ENCODE measurements at regions not wholly inside any gene's neighbourhood (a gene's known extent, or its start where the extent isn't known, plus 50 kb on each side); places are given as distances from the start of the nearest gene placed in this dataset.
"Not testable (repeated sequence)": the region's sequence is repeated elsewhere in the genome, so short reads cannot be mapped to it uniquely, and the experiment has no call there.

DNA sequence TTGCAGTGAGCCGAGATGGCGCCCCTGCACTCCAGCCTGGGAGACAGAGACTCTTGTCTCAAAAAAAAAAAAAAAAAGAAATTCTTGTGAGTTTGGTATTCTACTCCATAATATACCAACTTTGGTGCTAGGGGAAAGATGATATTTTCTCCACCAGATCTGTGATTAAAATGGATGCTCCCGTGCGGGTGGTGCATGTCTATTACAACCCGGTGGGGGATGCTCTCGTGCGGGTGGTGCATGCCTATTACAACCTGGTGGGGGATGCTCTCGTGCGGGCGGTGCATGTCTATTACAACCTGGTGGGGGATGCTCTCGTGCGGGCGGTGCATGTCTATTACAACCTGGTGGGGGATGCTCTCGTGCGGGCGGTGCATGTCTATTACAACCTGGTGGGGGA lies 244.1 kb upstream of the RGMA start:
- H2AFZ ChIP-seq (ENCODE audit: insufficient read depth, low read length, poor library complexity); H3K4me1 ChIP-seq (ENCODE audit: control insufficient read depth in 1 of 2, insufficient read depth in 2 of 2, low read length in 2 of 2); H2BK120ac ChIP-seq (ENCODE audit: insufficient read depth, low read length, poor library complexity); H4K91ac ChIP-seq (ENCODE audit: low read depth, low read length); DNase-seq; H3K27ac ChIP-seq (ENCODE audit: low read depth, low read length); H4K8ac ChIP-seq (ENCODE audit: low read depth, low read length); H3K27me3 ChIP-seq (ENCODE audit: insufficient read depth, low read length); H3K18ac ChIP-seq (ENCODE audit: low read length); H2BK5ac ChIP-seq (ENCODE audit: low read depth, low read length, poor library complexity); H3K79me2 ChIP-seq (ENCODE audit: control insufficient read depth, insufficient read depth, low read length, poor library complexity); H3K36me3 ChIP-seq (ENCODE audit: control insufficient read depth in 1 of 2, insufficient read depth in 2 of 2, low read length in 2 of 2); H3K14ac ChIP-seq (ENCODE audit: low read length); H3K23ac ChIP-seq (ENCODE audit: low read length); H3K4ac ChIP-seq (ENCODE audit: low read depth, low read length); H4K12ac ChIP-seq (ENCODE audit: low read depth, low read length); H3K79me1 ChIP-seq (ENCODE audit: low read length); H3K4me2 ChIP-seq (ENCODE audit: low read length); H3K9me3 ChIP-seq (ENCODE audit: insufficient read depth, low read depth, low read length); H3K4me3 ChIP-seq (ENCODE audit: low read depth, low read length); H2AK5ac ChIP-seq (ENCODE audit: low read length); H2BK12ac ChIP-seq (ENCODE audit: low read length); H3K9ac ChIP-seq (ENCODE audit: low read length): not testable (repeated sequence)
- no CpG with 5 or more reads among the region's 16 CpGs for WGBS (ENCODE audit: extremely low coverage, insufficient coverage, insufficient read length)

DNA sequence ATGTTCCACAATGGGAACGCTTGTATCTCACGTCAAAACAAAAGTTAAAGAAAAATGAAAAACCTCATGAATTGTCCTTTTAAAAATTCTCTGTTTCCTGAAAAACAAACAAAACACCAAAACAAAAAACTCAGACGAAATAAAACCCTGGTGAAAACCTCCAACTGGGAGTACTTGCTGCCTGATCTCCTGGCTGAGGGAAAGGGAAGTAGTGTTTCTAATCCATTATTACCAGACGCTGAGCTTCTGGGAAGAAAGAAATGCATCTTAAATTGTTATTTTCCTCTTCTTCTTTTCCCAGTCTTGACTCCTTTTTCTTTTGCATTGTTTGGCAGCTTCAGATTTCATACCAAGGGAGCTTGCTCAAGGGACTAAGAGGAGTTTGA lies 243.2 kb upstream of the RGMA start:
- no peak overlapping the region for H3K27ac ChIP-seq (ENCODE audit: low read depth, low read length)
- no peak overlapping the region for H3K23ac ChIP-seq (ENCODE audit: low read length)
- no peak overlapping the region for H4K8ac ChIP-seq (ENCODE audit: low read depth, low read length)
- no CpG with 5 or more reads among the region's 4 CpGs for WGBS (ENCODE audit: extremely low coverage, insufficient coverage, insufficient read length)
- H2BK120ac ChIP-seq (ENCODE audit: insufficient read depth, low read length, poor library complexity) = peak overlapping the region; percentile 48
- H3K9ac ChIP-seq (ENCODE audit: low read length) = no peak overlapping the region
- no peak overlapping the region for H3K14ac ChIP-seq (ENCODE audit: low read length)
- H3K36me3 ChIP-seq (ENCODE audit: control insufficient read depth in 1 of 2, insufficient read depth in 2 of 2, low read length in 2 of 2) = no peaks in the 10 kb centered on the region
- H3K79me2 ChIP-seq (ENCODE audit: control insufficient read depth, insufficient read depth, low read length, poor library complexity) = no peaks in the 10 kb centered on the region
- peaks cover 2% of the 10 kb centered on the region for H3K79me1 ChIP-seq (ENCODE audit: low read length)
- no peak overlapping the region for H3K4me2 ChIP-seq (ENCODE audit: low read length)
- H3K27me3 ChIP-seq (ENCODE audit: insufficient read depth, low read length) = peaks cover 3% of the 10 kb centered on the region
- no peak overlapping the region for H2AFZ ChIP-seq (ENCODE audit: insufficient read depth, low read length, poor library complexity)
- no peak for DNase-seq
- no peak overlapping the region for H3K18ac ChIP-seq (ENCODE audit: low read length)
- no peak overlapping the region for H2AK5ac ChIP-seq (ENCODE audit: low read length)
- no peak overlapping the region for H3K4ac ChIP-seq (ENCODE audit: low read depth, low read length)
- no peaks in the 10 kb centered on the region for H3K9me3 ChIP-seq (ENCODE audit: insufficient read depth, low read depth, low read length)
- H4K12ac ChIP-seq (ENCODE audit: low read depth, low read length) = no peak overlapping the region
- H2BK12ac ChIP-seq (ENCODE audit: low read length) = no peak overlapping the region
- no peak overlapping the region for H3K4me3 ChIP-seq (ENCODE audit: low read depth, low read length)
- peaks cover 6 to 7% of the 10 kb centered on the region in 2 experiments for H3K4me1 ChIP-seq (ENCODE audit: control insufficient read depth in 1 of 2, insufficient read depth in 2 of 2, low read length in 2 of 2)
- no peak overlapping the region for H4K91ac ChIP-seq (ENCODE audit: low read depth, low read length)
- H2BK5ac ChIP-seq (ENCODE audit: low read depth, low read length, poor library complexity) = no peak overlapping the region

DNA sequence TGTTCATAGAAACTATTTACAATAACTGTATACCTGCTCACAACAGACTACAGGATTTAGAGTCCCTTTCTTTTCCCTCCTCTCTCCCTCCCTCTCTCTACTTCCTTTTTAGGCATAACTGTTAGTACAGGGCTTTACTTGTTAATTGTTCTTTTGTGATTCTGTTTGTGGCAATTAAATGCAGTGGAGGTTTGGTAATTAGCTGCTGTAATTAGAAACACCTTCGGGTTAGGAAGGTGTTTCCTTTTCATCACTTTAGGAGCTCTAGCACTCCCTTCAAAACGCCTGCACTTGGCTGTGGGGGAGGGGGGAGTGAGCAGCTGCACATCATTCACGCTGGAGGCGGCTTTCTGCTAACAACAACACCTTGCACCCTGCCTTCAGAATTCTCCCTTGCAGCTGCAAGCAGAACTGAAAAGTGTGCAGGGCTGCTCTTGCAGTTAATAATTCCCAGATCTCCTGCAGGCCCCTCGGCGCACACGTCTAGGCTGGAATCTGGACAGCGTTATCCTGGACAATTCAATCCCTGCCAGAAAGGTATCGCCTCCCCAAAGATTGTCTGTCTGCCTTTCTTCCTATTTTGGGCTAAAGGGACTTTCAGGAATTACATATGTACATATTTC lies 242.6 kb upstream of the RGMA start:
- no peak overlapping the region for H2AFZ ChIP-seq (ENCODE audit: insufficient read depth, low read length, poor library complexity)
- H3K36me3 ChIP-seq (ENCODE audit: control insufficient read depth in 1 of 2, insufficient read depth in 2 of 2, low read length in 2 of 2) = no peaks in the 10 kb centered on the region
- no peak overlapping the region for H2BK120ac ChIP-seq (ENCODE audit: insufficient read depth, low read length, poor library complexity)
- H3K79me1 ChIP-seq (ENCODE audit: low read length) = peaks cover 2% of the 10 kb centered on the region
- WGBS (ENCODE audit: extremely low coverage, insufficient coverage, insufficient read length) = no CpG with 5 or more reads among the region's 9 CpGs
- no peak overlapping the region for H3K4ac ChIP-seq (ENCODE audit: low read depth, low read length)
- peak overlapping the region; percentile 33 for H3K4me2 ChIP-seq (ENCODE audit: low read length)
- H3K18ac ChIP-seq (ENCODE audit: low read length) = no peak overlapping the region
- H3K79me2 ChIP-seq (ENCODE audit: control insufficient read depth, insufficient read depth, low read length, poor library complexity) = no peaks in the 10 kb centered on the region
- H4K12ac ChIP-seq (ENCODE audit: low read depth, low read length) = no peak overlapping the region
- H3K23ac ChIP-seq (ENCODE audit: low read length) = no peak overlapping the region
- H4K8ac ChIP-seq (ENCODE audit: low read depth, low read length) = no peak overlapping the region
- H2AK5ac ChIP-seq (ENCODE audit: low read length) = no peak overlapping the region
- H3K27ac ChIP-seq (ENCODE audit: low read depth, low read length) = no peak overlapping the region
- no peak overlapping the region for H3K14ac ChIP-seq (ENCODE audit: low read length)
- DNase-seq = no peak
- no peak overlapping the region for H2BK12ac ChIP-seq (ENCODE audit: low read length)
- H4K91ac ChIP-seq (ENCODE audit: low read depth, low read length) = no peak overlapping the region
- no peaks in the 10 kb centered on the region for H3K9me3 ChIP-seq (ENCODE audit: insufficient read depth, low read depth, low read length)
- peaks cover 3% of the 10 kb centered on the region for H3K27me3 ChIP-seq (ENCODE audit: insufficient read depth, low read length)
- no peak overlapping the region for H2BK5ac ChIP-seq (ENCODE audit: low read depth, low read length, poor library complexity)
- no peak overlapping the region for H3K4me3 ChIP-seq (ENCODE audit: low read depth, low read length)
- peaks cover 6 to 7% of the 10 kb centered on the region in 2 experiments for H3K4me1 ChIP-seq (ENCODE audit: control insufficient read depth in 1 of 2, insufficient read depth in 2 of 2, low read length in 2 of 2)
- no peak overlapping the region for H3K9ac ChIP-seq (ENCODE audit: low read length)

DNA sequence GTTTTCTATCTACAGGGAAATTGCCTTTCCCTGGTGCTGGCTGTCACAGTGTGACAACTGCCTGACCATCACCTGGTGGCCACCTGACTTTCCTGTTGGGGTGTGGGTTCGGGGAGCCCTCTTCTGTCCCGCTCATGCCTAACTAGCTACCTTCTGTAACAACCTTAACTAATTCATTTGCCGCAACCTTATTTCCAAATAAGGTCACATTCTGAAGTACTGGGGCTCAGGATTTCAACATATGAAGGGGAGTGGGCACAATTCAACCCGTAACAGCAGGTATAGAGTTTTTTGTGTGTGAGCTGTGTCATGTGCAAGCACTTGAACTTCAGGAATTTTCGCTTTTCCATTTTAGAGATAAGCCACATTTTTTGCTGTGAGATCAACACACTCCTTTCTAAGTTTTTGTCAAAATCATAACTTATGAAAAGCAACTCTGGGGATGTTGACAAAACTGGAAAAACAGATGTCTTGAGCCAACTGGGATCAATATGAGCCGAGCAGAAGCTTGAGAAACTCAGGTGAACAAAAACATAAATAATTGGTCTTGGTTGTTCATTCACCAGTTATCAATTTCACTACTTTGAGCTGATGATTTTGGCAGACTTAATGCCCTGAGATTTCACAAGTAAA lies 242.0 kb upstream of the RGMA start:
- Histone ChIP-seq H3K27ac (ENCODE audit: low read depth, low read length) (no peak overlapping the region), H3K27me3 (ENCODE audit: insufficient read depth, low read length) (peaks cover 3% of the 10 kb centered on the region), H3K9ac (ENCODE audit: low read length) (no peak overlapping the region), H2AK5ac (ENCODE audit: low read length) (no peak overlapping the region), H2BK12ac (ENCODE audit: low read length) (no peak overlapping the region), H3K9me3 (ENCODE audit: insufficient read depth, low read depth, low read length) (no peaks in the 10 kb centered on the region), H4K91ac (ENCODE audit: low read depth, low read length) (no peak overlapping the region), H3K4ac (ENCODE audit: low read depth, low read length) (no peak overlapping the region), H3K18ac (ENCODE audit: low read length) (no peak overlapping the region), H3K79me1 (ENCODE audit: low read length) (peaks cover 2% of the 10 kb centered on the region), H2BK120ac (ENCODE audit: insufficient read depth, low read length, poor library complexity) (no peak overlapping the region), H3K4me3 (ENCODE audit: low read depth, low read length) (no peak overlapping the region), H3K36me3 (ENCODE audit: control insufficient read depth in 1 of 2, insufficient read depth in 2 of 2, low read length in 2 of 2) (no peaks in the 10 kb centered on the region), H2AFZ (ENCODE audit: insufficient read depth, low read length, poor library complexity) (no peak overlapping the region), H3K23ac (ENCODE audit: low read length) (no peak overlapping the region), H4K8ac (ENCODE audit: low read depth, low read length) (no peak overlapping the region), H3K4me1 (ENCODE audit: control insufficient read depth in 1 of 2, insufficient read depth in 2 of 2, low read length in 2 of 2) (peaks cover 6 to 7% of the 10 kb centered on the region in 2 experiments), H3K4me2 (ENCODE audit: low read length) (no peak overlapping the region), H3K14ac (ENCODE audit: low read length) (no peak overlapping the region), H2BK5ac (ENCODE audit: low read depth, low read length, poor library complexity) (no peak overlapping the region), H4K12ac (ENCODE audit: low read depth, low read length) (no peak overlapping the region), H3K79me2 (ENCODE audit: control insufficient read depth, insufficient read depth, low read length, poor library complexity) (no peaks in the 10 kb centered on the region)
- WGBS (ENCODE audit: extremely low coverage, insufficient coverage, insufficient read length) = no CpG with 5 or more reads among the region's 6 CpGs
- peak in 1 of 2 donors; percentile 26 for DNase-seq

Data from trophoblast cell (in vitro differentiated cells and primary cell).